NB4 (cell line): ENCODE measurements at regions not wholly inside any gene's neighbourhood (a gene's known extent, or its start where the extent isn't known, plus 50 kb on each side); places are given as distances from the start of the nearest gene placed in this dataset.

ENCODE experiments used
- POLR2A ChIP-seq: IDR thresholded peaks from 2 replicates; pipeline ENCODE4 v1.6.1; 2011; ENCODE audit warnings: mild to moderate bottlenecking; ENCODE audit not compliant: insufficient read length; ENCODE audit errors: extremely low read depth
- TF ChIP-seq, protein P1 (sequence below): IDR thresholded peaks from one replicate; pipeline ENCODE4 v1.5.1; 2012; ENCODE audit warnings: low read depth, low read length

GRCh38 chr11:90650153-90650552, 427.3 kb upstream of the CHORDC1 start:
- TF ChIP-seq, protein P1, sequence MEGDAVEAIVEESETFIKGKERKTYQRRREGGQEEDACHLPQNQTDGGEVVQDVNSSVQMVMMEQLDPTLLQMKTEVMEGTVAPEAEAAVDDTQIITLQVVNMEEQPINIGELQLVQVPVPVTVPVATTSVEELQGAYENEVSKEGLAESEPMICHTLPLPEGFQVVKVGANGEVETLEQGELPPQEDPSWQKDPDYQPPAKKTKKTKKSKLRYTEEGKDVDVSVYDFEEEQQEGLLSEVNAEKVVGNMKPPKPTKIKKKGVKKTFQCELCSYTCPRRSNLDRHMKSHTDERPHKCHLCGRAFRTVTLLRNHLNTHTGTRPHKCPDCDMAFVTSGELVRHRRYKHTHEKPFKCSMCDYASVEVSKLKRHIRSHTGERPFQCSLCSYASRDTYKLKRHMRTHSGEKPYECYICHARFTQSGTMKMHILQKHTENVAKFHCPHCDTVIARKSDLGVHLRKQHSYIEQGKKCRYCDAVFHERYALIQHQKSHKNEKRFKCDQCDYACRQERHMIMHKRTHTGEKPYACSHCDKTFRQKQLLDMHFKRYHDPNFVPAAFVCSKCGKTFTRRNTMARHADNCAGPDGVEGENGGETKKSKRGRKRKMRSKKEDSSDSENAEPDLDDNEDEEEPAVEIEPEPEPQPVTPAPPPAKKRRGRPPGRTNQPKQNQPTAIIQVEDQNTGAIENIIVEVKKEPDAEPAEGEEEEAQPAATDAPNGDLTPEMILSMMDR: no peak
- no peak for TF ChIP-seq POLR2A
